ENCODE measurements at regions not wholly inside any gene's neighbourhood (a gene's known extent, or its start where the extent isn't known, plus 50 kb on each side); places are given as distances from the start of the nearest gene placed in this dataset.
"Not testable (repeated sequence)": the region's sequence is repeated elsewhere in the genome, so short reads cannot be mapped to it uniquely, and the experiment has no call there.

- H3K36me3 ChIP-seq (ENCODE audit: control insufficient read depth in 3 of 3, insufficient read depth in 2 of 3, low read depth in 1 of 3, low read length in 3 of 3) = no peaks in the 10 kb centered on the region
- FAIRE-seq (no peak), DNase-seq (peak in 1 of 2 donors; percentile 21)
- H3K9me3 ChIP-seq (ENCODE audit: control insufficient read depth in 2 of 2, insufficient read depth in 1 of 2, low read depth in 1 of 2, low read length in 1 of 2) = peaks cover 0 to 14% of the 10 kb centered on the region in 2 donors
- peak overlapping the region in 1 of 3 donors; percentile 37 for H3K27ac ChIP-seq (ENCODE audit: low read depth in 1 of 3, low read length in 2 of 3)
- no peak overlapping the region for H3K4me3 ChIP-seq (ENCODE audit: low read depth in 1 of 3, low read length in 3 of 3)
- peaks cover 0 to 7% (median 0%) of the 10 kb centered on the region in 3 donors for H3K4me1 ChIP-seq (ENCODE audit: control insufficient read depth in 3 of 3, insufficient read depth in 2 of 3, low read depth in 1 of 3, low read length in 2 of 3)
- no peaks in the 10 kb centered on the region for H3K27me3 ChIP-seq (ENCODE audit: control insufficient read depth in 3 of 3, insufficient read depth in 3 of 3, low read length in 3 of 3)
These were observed 880.1 kb downstream of the PDCD6IP start for GRCh38 chr3:34678575-34678974.

DNA sequence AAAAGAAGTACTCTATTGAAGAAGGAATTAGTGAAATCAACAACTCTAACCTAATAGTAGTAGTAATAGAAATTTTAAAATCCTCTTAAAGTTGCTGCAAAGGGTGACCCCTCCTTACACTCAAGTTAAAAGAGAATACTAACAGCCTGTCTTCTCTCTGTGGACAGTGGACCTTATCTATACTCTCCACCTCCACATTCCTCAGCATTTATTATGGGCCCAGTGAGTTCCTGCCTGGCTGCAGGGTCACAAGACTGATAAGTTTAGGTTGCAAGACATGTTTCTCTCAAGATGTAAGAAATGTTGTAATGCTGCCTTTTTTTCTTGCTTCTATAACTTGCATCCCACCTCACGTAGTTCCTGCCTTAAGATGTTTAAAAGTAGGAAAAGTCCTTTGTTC, 880.6 kb downstream of the PDCD6IP start:
- H3K36me3 ChIP-seq (ENCODE audit: control insufficient read depth in 3 of 3, insufficient read depth in 2 of 3, low read depth in 1 of 3, low read length in 3 of 3); H3K4me3 ChIP-seq (ENCODE audit: low read depth in 1 of 3, low read length in 3 of 3); FAIRE-seq; H3K27me3 ChIP-seq (ENCODE audit: control insufficient read depth in 3 of 3, insufficient read depth in 3 of 3, low read length in 3 of 3); H3K4me1 ChIP-seq (ENCODE audit: control insufficient read depth in 3 of 3, insufficient read depth in 2 of 3, low read depth in 1 of 3, low read length in 2 of 3): not testable (repeated sequence)
- 74 to 92% (median 81%) methylated on average over 1 of the region's 1 CpG for WGBS, 3 donors
- Histone ChIP-seq H3K27ac (ENCODE audit: low read depth in 1 of 3, low read length in 2 of 3) (peak overlapping the region in 1 of 3 donors; percentile 52), H3K9me3 (ENCODE audit: control insufficient read depth in 2 of 2, insufficient read depth in 1 of 2, low read depth in 1 of 2, low read length in 1 of 2) (peaks cover 0 to 14% of the 10 kb centered on the region in 2 donors)
- DNase-seq = peak in 1 of 2 donors; percentile 45

DNA sequence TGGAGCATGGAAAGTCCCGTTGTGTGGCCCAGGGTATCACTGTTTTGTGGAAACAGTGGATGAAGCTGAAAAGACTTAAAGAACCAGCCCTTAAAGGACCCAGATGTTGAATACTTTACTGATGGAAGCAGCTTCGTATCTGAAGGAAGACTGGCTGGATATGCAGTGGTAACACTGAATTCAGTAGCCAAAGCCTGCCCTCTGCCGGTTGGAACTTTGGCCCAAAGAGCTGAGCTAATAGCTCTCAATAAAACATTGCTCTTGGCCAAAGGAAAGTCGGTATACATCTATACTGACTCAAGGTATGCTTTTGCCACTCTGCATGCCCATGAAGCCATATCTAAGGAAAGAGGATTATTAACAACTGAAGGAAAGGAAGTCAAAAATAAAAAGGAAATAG, 885.4 kb downstream of the PDCD6IP start:
- Histone ChIP-seq H3K4me1 (ENCODE audit: control insufficient read depth in 3 of 3, insufficient read depth in 2 of 3, low read depth in 1 of 3, low read length in 2 of 3) (peaks cover 0 to 5% (median 0%) of the 10 kb centered on the region in 3 donors), H3K27ac (ENCODE audit: low read depth in 1 of 3, low read length in 2 of 3) (no peak overlapping the region), H3K27me3 (ENCODE audit: control insufficient read depth in 3 of 3, insufficient read depth in 3 of 3, low read length in 3 of 3) (no peaks in the 10 kb centered on the region), H3K4me3 (ENCODE audit: low read depth in 1 of 3, low read length in 3 of 3) (no peak overlapping the region), H3K9me3 (ENCODE audit: control insufficient read depth in 2 of 2, insufficient read depth in 1 of 2, low read depth in 1 of 2, low read length in 1 of 2) (peaks cover 0 to 14% of the 10 kb centered on the region in 2 donors), H3K36me3 (ENCODE audit: control insufficient read depth in 3 of 3, insufficient read depth in 2 of 3, low read depth in 1 of 3, low read length in 3 of 3) (no peaks in the 10 kb centered on the region)
- 13 to 41% (median 33%) methylated on average over 4 of the region's 4 CpGs for WGBS, 3 donors
- DNase-seq (peak; percentile 60 to 74), FAIRE-seq (no peak)

DNA sequence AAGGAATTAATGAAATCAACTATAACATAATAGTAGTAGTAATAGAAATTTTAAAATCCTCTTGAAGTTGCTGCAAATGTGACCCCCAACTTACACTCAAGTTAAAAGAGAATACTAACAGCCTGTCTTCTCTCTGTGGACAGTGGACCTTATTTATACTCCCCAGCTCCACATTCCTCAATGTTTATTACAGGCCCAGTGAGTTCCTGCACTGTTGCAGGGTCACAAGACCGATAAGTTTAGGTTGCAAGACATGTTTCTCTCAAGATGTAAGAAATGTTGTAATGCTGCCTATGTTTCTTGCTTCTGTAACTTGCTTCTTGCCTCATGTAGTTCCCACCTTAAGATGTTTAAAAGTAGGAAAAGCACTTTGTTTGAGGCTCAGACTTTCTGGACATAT, 888.1 kb downstream of the PDCD6IP start:
- FAIRE-seq = no peak

GRCh38 chr3:34687671-34688070, 889.2 kb downstream of the PDCD6IP start:
- H3K36me3 ChIP-seq (ENCODE audit: control insufficient read depth in 3 of 3, insufficient read depth in 2 of 3, low read depth in 1 of 3, low read length in 3 of 3) = no peaks in the 10 kb centered on the region
- no peak for DNase-seq
- no peaks in the 10 kb centered on the region for H3K27me3 ChIP-seq (ENCODE audit: control insufficient read depth in 3 of 3, insufficient read depth in 3 of 3, low read length in 3 of 3)
- H3K4me3 ChIP-seq (ENCODE audit: low read depth in 1 of 3, low read length in 3 of 3) = no peak overlapping the region
- H3K27ac ChIP-seq (ENCODE audit: low read depth in 1 of 3, low read length in 2 of 3) = no peak overlapping the region
- H3K4me1 ChIP-seq (ENCODE audit: control insufficient read depth in 3 of 3, insufficient read depth in 2 of 3, low read depth in 1 of 3, low read length in 2 of 3) = no peaks in the 10 kb centered on the region
- no peaks in the 10 kb centered on the region for H3K9me3 ChIP-seq (ENCODE audit: control insufficient read depth in 2 of 2, insufficient read depth in 1 of 2, low read depth in 1 of 2, low read length in 1 of 2)
- FAIRE-seq = no peak
- WGBS, 3 donors = 76 to 88% (median 79%) methylated on average over 1 of the region's 1 CpG

More for the DNA sequence above, 888.1 kb downstream of the PDCD6IP start:
- Histone ChIP-seq H3K9me3 (ENCODE audit: control insufficient read depth in 2 of 2, insufficient read depth in 1 of 2, low read depth in 1 of 2, low read length in 1 of 2) (no peaks in the 10 kb centered on the region), H3K36me3 (ENCODE audit: control insufficient read depth in 3 of 3, insufficient read depth in 2 of 3, low read depth in 1 of 3, low read length in 3 of 3) (no peaks in the 10 kb centered on the region), H3K4me1 (ENCODE audit: control insufficient read depth in 3 of 3, insufficient read depth in 2 of 3, low read depth in 1 of 3, low read length in 2 of 3) (no peaks in the 10 kb centered on the region), H3K27me3 (ENCODE audit: control insufficient read depth in 3 of 3, insufficient read depth in 3 of 3, low read length in 3 of 3) (no peaks in the 10 kb centered on the region), H3K4me3 (ENCODE audit: low read depth in 1 of 3, low read length in 3 of 3) (no peak overlapping the region), H3K27ac (ENCODE audit: low read depth in 1 of 3, low read length in 2 of 3) (no peak overlapping the region)
- WGBS, 3 donors = 48 to 76% (median 76%) methylated on average over 1 of the region's 1 CpG
- DNase-seq = peak in 1 of 2 donors; percentile 38

GRCh38 chr3:34696831-34697230, 898.4 kb downstream of the PDCD6IP start:
- Histone ChIP-seq H3K27me3 (ENCODE audit: control insufficient read depth in 3 of 3, insufficient read depth in 3 of 3, low read length in 3 of 3) (no peaks in the 10 kb centered on the region), H3K9me3 (ENCODE audit: control insufficient read depth in 2 of 2, insufficient read depth in 1 of 2, low read depth in 1 of 2, low read length in 1 of 2) (peaks cover 1 to 13% of the 10 kb centered on the region in 2 donors), H3K4me3 (ENCODE audit: low read depth in 1 of 3, low read length in 3 of 3) (no peak overlapping the region), H3K36me3 (ENCODE audit: control insufficient read depth in 3 of 3, insufficient read depth in 2 of 3, low read depth in 1 of 3, low read length in 3 of 3) (no peaks in the 10 kb centered on the region), H3K27ac (ENCODE audit: low read depth in 1 of 3, low read length in 2 of 3) (no peak overlapping the region), H3K4me1 (ENCODE audit: control insufficient read depth in 3 of 3, insufficient read depth in 2 of 3, low read depth in 1 of 3, low read length in 2 of 3) (no peaks in the 10 kb centered on the region)
- no peak for FAIRE-seq
- 80 to 82% (median 82%) methylated on average over 4 of the region's 4 CpGs for WGBS, 3 donors
- DNase-seq = no peak

DNA sequence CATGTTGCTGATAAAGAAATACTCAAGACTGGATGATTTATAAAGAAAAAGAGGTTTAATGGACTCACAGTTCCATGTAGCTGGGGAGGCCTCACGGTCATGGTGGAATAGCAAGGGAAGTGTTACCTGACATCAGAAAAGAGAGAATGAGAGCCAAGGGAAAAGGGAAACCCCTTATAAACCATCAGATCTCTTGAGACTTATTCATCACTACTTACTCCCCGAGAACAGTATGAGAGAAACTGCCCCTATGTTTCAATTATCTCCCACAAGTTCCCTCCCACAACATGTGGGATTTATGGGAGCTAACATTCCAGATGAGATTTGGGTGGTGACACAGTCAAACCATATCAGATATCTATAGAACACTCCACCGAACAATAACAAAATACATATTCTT, 904.6 kb downstream of the PDCD6IP start:
- H3K27ac ChIP-seq (ENCODE audit: low read depth in 1 of 3, low read length in 2 of 3) = no peak overlapping the region
- peaks cover 2 to 17% of the 10 kb centered on the region in 2 donors for H3K9me3 ChIP-seq (ENCODE audit: control insufficient read depth in 2 of 2, insufficient read depth in 1 of 2, low read depth in 1 of 2, low read length in 1 of 2)
- WGBS, 3 donors = 92 to 97% (median 95%) methylated on average over 3 of the region's 3 CpGs
- H3K4me1 ChIP-seq (ENCODE audit: control insufficient read depth in 3 of 3, insufficient read depth in 2 of 3, low read depth in 1 of 3, low read length in 2 of 3) = no peaks in the 10 kb centered on the region
- no peak for FAIRE-seq
- DNase-seq = no peak
- H3K27me3 ChIP-seq (ENCODE audit: control insufficient read depth in 3 of 3, insufficient read depth in 3 of 3, low read length in 3 of 3) = no peaks in the 10 kb centered on the region
- H3K4me3 ChIP-seq (ENCODE audit: low read depth in 1 of 3, low read length in 3 of 3) = no peak overlapping the region
- no peaks in the 10 kb centered on the region for H3K36me3 ChIP-seq (ENCODE audit: control insufficient read depth in 3 of 3, insufficient read depth in 2 of 3, low read depth in 1 of 3, low read length in 3 of 3)

GRCh38 chr3:34724916-34725499, 914.3 kb upstream of the ARPP21 start:
- Histone ChIP-seq H3K4me3 (ENCODE audit: low read depth in 1 of 3, low read length in 3 of 3) (no peak overlapping the region), H3K27ac (ENCODE audit: low read depth in 1 of 3, low read length in 2 of 3) (no peak overlapping the region), H3K27me3 (ENCODE audit: control insufficient read depth in 3 of 3, insufficient read depth in 3 of 3, low read length in 3 of 3) (no peaks in the 10 kb centered on the region), H3K9me3 (ENCODE audit: control insufficient read depth in 2 of 2, insufficient read depth in 1 of 2, low read depth in 1 of 2, low read length in 1 of 2) (no peaks in the 10 kb centered on the region), H3K4me1 (ENCODE audit: control insufficient read depth in 3 of 3, insufficient read depth in 2 of 3, low read depth in 1 of 3, low read length in 2 of 3) (no peaks in the 10 kb centered on the region), H3K36me3 (ENCODE audit: control insufficient read depth in 3 of 3, insufficient read depth in 2 of 3, low read depth in 1 of 3, low read length in 3 of 3) (no peaks in the 10 kb centered on the region)
- no peak for DNase-seq
- 61 to 68% (median 64%) methylated on average over 3 of the region's 3 CpGs for WGBS, 3 donors
- no peak for FAIRE-seq

- Histone ChIP-seq H3K9me3 (ENCODE audit: control insufficient read depth in 2 of 2, insufficient read depth in 1 of 2, low read depth in 1 of 2, low read length in 1 of 2) (no peaks in the 10 kb centered on the region), H3K4me3 (ENCODE audit: low read depth in 1 of 3, low read length in 3 of 3) (no peak overlapping the region), H3K27me3 (ENCODE audit: control insufficient read depth in 3 of 3, insufficient read depth in 3 of 3, low read length in 3 of 3) (no peaks in the 10 kb centered on the region), H3K4me1 (ENCODE audit: control insufficient read depth in 3 of 3, insufficient read depth in 2 of 3, low read depth in 1 of 3, low read length in 2 of 3) (no peaks in the 10 kb centered on the region), H3K27ac (ENCODE audit: low read depth in 1 of 3, low read length in 2 of 3) (no peak overlapping the region), H3K36me3 (ENCODE audit: control insufficient read depth in 3 of 3, insufficient read depth in 2 of 3, low read depth in 1 of 3, low read length in 3 of 3) (no peaks in the 10 kb centered on the region)
- DNase-seq (no peak), FAIRE-seq (no peak)
- WGBS, 3 donors = 69 to 83% (median 78%) methylated on average over 2 of the region's 2 CpGs
These were observed 913.6 kb upstream of the ARPP21 start for GRCh38 chr3:34725774-34726173.

All from small intestine (tissue), 7 donors.